ENCODE measurements at regions not wholly inside any gene's neighbourhood (a gene's known extent, or its start where the extent isn't known, plus 50 kb on each side); places are given as distances from the start of the nearest gene placed in this dataset.
"Not testable (repeated sequence)": the region's sequence is repeated elsewhere in the genome, so short reads cannot be mapped to it uniquely, and the experiment has no call there.

- no peak for DNase-seq (ENCODE audit: low read depth in 2 of 2)
Measured at GRCh38 chr4:129254126-129254525, 158.2 kb downstream of the C4orf33 start.

- no peak for DNase-seq (ENCODE audit: low read depth in 2 of 2)
Measured at GRCh38 chr4:129254526-129254925, 158.6 kb downstream of the C4orf33 start.

- no peak for DNase-seq (ENCODE audit: low read depth in 2 of 2)
Measured at GRCh38 chr4:129261584-129261983, 165.6 kb downstream of the C4orf33 start.

- DNase-seq (ENCODE audit: low read depth in 2 of 2) = no peak
Measured at GRCh38 chr4:129264008-129264657, 168.2 kb downstream of the C4orf33 start.

- DNase-seq (ENCODE audit: low read depth in 2 of 2) = no peak
Measured at GRCh38 chr4:129278868-129279267, 182.9 kb downstream of the C4orf33 start.

GRCh38 chr4:129282293-129282692 lies 186.3 kb downstream of the C4orf33 start:
- no peak for DNase-seq (ENCODE audit: low read depth in 2 of 2)

GRCh38 chr4:129292194-129292593 lies 196.2 kb downstream of the C4orf33 start:
- not testable (repeated sequence) for DNase-seq (ENCODE audit: low read depth in 2 of 2)

GRCh38 chr4:129314781-129315180 lies 218.8 kb downstream of the C4orf33 start:
- no peak for DNase-seq (ENCODE audit: low read depth in 2 of 2)

GRCh38 chr4:129322920-129323319 lies 227.0 kb downstream of the C4orf33 start:
- no peak for DNase-seq (ENCODE audit: low read depth in 2 of 2)

- DNase-seq (ENCODE audit: low read depth in 2 of 2) = no peak
Measured at GRCh38 chr4:129323658-129324057, 227.7 kb downstream of the C4orf33 start.

- no peak for DNase-seq (ENCODE audit: low read depth in 2 of 2)
Measured at GRCh38 chr4:129326571-129327460, 230.9 kb downstream of the C4orf33 start.

GRCh38 chr4:129327637-129328036 lies 231.7 kb downstream of the C4orf33 start:
- no peak for DNase-seq (ENCODE audit: low read depth in 2 of 2)

- no peak for DNase-seq (ENCODE audit: low read depth in 2 of 2)
Measured at GRCh38 chr4:129328162-129328561, 232.2 kb downstream of the C4orf33 start.

GRCh38 chr4:129334136-129334535 lies 238.2 kb downstream of the C4orf33 start:
- DNase-seq (ENCODE audit: low read depth in 2 of 2) = no peak

- no peak for DNase-seq (ENCODE audit: low read depth in 2 of 2)
Measured at GRCh38 chr4:129335276-129335675, 239.3 kb downstream of the C4orf33 start.

- DNase-seq (ENCODE audit: low read depth in 2 of 2) = no peak
Measured at GRCh38 chr4:129335818-129336217, 239.9 kb downstream of the C4orf33 start.

GRCh38 chr4:129336457-129337227 lies 240.7 kb downstream of the C4orf33 start:
- DNase-seq (ENCODE audit: low read depth in 2 of 2) = no peak

- no peak for DNase-seq (ENCODE audit: low read depth in 2 of 2)
Measured at GRCh38 chr4:129337228-129337620, 241.3 kb downstream of the C4orf33 start.

GRCh38 chr4:129342819-129343408 lies 247.0 kb downstream of the C4orf33 start:
- no peak for DNase-seq (ENCODE audit: low read depth in 2 of 2)

GRCh38 chr4:129344058-129344457 lies 248.1 kb downstream of the C4orf33 start:
- no peak for DNase-seq (ENCODE audit: low read depth in 2 of 2)

- no peak for DNase-seq (ENCODE audit: low read depth in 2 of 2)
Measured at GRCh38 chr4:129345609-129346008, 249.7 kb downstream of the C4orf33 start.

GRCh38 chr4:129346036-129346435 lies 250.1 kb downstream of the C4orf33 start:
- no peak for DNase-seq (ENCODE audit: low read depth in 2 of 2)

All from stimulated activated CD8-positive, alpha-beta memory T cell treated with anti-CD3 and anti-CD28 coated beads, Interleukin-15, amount 100 ng/mL, for 48 hours (primary cell).